IPS-18a (cell line): ENCODE measurements at regions not wholly inside any gene's neighbourhood (a gene's known extent, or its start where the extent isn't known, plus 50 kb on each side); places are given as distances from the start of the nearest gene placed in this dataset.

Experiments
- H3K27ac ChIP-seq: one replicate; pipeline ENCODE4 v1.5.1; 2013; ENCODE audit warnings: low read length
- H3K27me3 ChIP-seq: one replicate; pipeline ENCODE4 v1.6.1; 2013; ENCODE audit warnings: mild to moderate bottlenecking, low read length; ENCODE audit not compliant: control insufficient read depth, insufficient read depth
- H3K36me3 ChIP-seq: one replicate; pipeline ENCODE4 v1.6.1; 2013; ENCODE audit warnings: low read depth, low read length; ENCODE audit not compliant: control insufficient read depth
- H3K4me1 ChIP-seq: one replicate; pipeline ENCODE4 v1.6.1; 2013; ENCODE audit warnings: low read depth, low read length; ENCODE audit not compliant: control insufficient read depth
- H3K4me3 ChIP-seq: one replicate; pipeline ENCODE4 v1.5.1; 2013; ENCODE audit warnings: low read length
- H3K9ac ChIP-seq: one replicate; pipeline ENCODE4 v1.6.1; 2013; ENCODE audit warnings: mild to moderate bottlenecking, low read length, moderate library complexity
- H3K9me3 ChIP-seq: one replicate; pipeline ENCODE4 v1.6.1; 2013; ENCODE audit warnings: low read depth, low read length; ENCODE audit not compliant: control insufficient read depth

- no peaks in the 10 kb centered on the region for H3K27me3 ChIP-seq
Observed at GRCh38 chr2:129732630-129733026, 246.8 kb upstream of the RAB6C start.

GRCh38 chr2:129733041-129733440 lies 246.4 kb upstream of the RAB6C start:
- H3K36me3 ChIP-seq = no peaks in the 10 kb centered on the region
- H3K9me3 ChIP-seq = no peaks in the 10 kb centered on the region
- no peak overlapping the region for H3K4me3 ChIP-seq
- no peak overlapping the region for H3K9ac ChIP-seq
- no peaks in the 10 kb centered on the region for H3K27me3 ChIP-seq
- H3K27ac ChIP-seq = no peak overlapping the region
- no peaks in the 10 kb centered on the region for H3K4me1 ChIP-seq

More at GRCh38 chr2:129732630-129733026, 246.8 kb upstream of the RAB6C start:
- no peak overlapping the region for H3K4me3 ChIP-seq
- no peak overlapping the region for H3K9ac ChIP-seq
- no peaks in the 10 kb centered on the region for H3K36me3 ChIP-seq
- H3K4me1 ChIP-seq = no peaks in the 10 kb centered on the region
- no peaks in the 10 kb centered on the region for H3K9me3 ChIP-seq
- no peak overlapping the region for H3K27ac ChIP-seq

- Histone ChIP-seq H3K27me3 (no peaks in the 10 kb centered on the region), H3K4me3 (no peak overlapping the region), H3K27ac (no peak overlapping the region), H3K4me1 (no peaks in the 10 kb centered on the region), H3K9ac (no peak overlapping the region), H3K36me3 (no peaks in the 10 kb centered on the region), H3K9me3 (no peaks in the 10 kb centered on the region)
Observed at GRCh38 chr2:129733579-129733978, 245.9 kb upstream of the RAB6C start.

DNA sequence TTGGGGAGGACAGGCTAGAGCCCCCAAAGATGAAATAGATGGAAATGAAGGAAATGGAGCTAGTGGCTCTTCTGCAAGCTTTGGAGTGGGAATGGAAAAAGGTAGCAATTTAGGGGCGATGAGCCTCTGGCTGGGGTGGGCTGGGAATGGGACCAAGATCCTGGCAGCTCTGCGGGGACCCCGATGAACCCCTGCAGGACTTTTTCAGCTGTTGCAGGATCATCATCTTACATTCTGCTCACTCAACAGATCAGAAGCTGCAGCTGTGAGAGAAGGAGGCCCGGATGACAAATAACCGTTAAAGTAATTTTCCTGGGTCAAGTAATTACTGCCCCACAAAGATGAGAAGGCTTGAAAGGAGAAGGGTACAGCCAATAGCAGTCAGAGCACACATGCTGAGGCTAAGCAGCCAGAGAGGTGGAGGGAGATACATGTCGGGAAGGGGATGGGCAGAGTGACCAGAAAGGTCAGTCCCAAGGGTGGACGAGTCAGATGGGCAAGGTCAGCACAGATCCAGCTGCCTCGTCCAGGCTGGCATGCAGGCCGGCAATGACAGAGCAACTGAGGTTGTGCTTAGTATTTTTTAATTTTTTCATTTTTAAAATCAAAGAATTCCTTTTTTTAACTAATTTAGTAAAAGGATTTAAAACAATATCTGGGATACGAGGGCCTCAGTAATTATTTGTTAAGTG lies 245.0 kb upstream of the RAB6C start:
- Histone ChIP-seq H3K4me1 (no peaks in the 10 kb centered on the region), H3K27me3 (no peaks in the 10 kb centered on the region), H3K9ac (no peak overlapping the region), H3K27ac (no peak overlapping the region), H3K9me3 (no peaks in the 10 kb centered on the region), H3K36me3 (no peaks in the 10 kb centered on the region), H3K4me3 (no peak overlapping the region)

GRCh38 chr2:129735576-129735975 lies 243.9 kb upstream of the RAB6C start:
- no peak overlapping the region for H3K27ac ChIP-seq
- H3K9ac ChIP-seq = no peak overlapping the region
- H3K9me3 ChIP-seq = no peaks in the 10 kb centered on the region
- no peaks in the 10 kb centered on the region for H3K4me1 ChIP-seq
- H3K4me3 ChIP-seq = no peak overlapping the region
- no peaks in the 10 kb centered on the region for H3K27me3 ChIP-seq
- no peaks in the 10 kb centered on the region for H3K36me3 ChIP-seq

DNA sequence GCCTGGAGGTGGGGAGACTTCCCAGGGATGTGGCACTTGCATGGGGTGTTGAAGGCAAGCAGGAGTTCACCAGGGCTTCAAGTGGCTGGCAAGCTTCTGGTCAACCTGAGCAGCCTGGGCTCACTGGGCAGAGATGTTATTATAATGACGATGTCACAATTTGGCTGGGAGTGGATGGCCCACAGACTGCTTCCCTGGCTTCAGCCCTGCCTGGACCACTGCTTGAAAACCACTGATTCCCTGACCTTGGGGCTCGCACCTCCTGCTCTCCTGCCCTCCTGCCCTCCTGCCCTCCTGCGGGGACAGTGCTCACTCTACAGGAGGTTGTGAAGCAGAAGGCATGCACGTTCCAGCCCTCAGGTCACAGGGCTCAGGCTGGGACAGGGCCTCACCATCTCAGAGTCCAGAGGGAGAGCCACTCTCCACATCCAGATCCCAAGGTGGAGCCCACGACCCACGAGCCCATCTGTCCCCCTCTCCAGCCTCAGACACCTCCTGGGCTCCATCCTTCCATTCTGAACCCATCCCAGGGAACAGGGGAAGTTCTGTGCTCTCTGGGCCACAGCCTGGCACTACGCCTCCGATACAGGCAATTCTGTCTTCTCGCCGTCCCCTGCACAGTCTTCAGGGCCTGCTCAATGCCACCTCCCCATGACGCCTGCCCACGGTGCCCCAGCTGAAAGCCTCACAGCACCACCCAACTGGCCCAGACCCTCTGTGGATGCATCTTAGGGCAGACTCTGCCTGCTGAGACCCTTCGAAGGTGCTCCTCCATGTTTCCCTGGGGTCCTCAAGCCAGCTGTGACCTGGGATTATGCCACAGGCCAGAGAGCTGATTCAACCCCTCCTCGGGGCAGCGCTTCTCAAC lies 241.6 kb upstream of the RAB6C start:
- H3K27me3 ChIP-seq = no peaks in the 10 kb centered on the region
- no peak overlapping the region for H3K9ac ChIP-seq
- no peak overlapping the region for H3K4me3 ChIP-seq
- no peaks in the 10 kb centered on the region for H3K36me3 ChIP-seq
- no peaks in the 10 kb centered on the region for H3K4me1 ChIP-seq
- H3K27ac ChIP-seq = no peak overlapping the region
- no peaks in the 10 kb centered on the region for H3K9me3 ChIP-seq

- H3K9ac ChIP-seq = no peak overlapping the region
- H3K4me3 ChIP-seq = no peak overlapping the region
- no peaks in the 10 kb centered on the region for H3K4me1 ChIP-seq
- no peaks in the 10 kb centered on the region for H3K36me3 ChIP-seq
- H3K27me3 ChIP-seq = no peaks in the 10 kb centered on the region
- H3K9me3 ChIP-seq = no peaks in the 10 kb centered on the region
- H3K27ac ChIP-seq = no peak overlapping the region
Observed at GRCh38 chr2:129738799-129739198, 240.7 kb upstream of the RAB6C start.

- Histone ChIP-seq H3K36me3 (no peaks in the 10 kb centered on the region), H3K9me3 (no peaks in the 10 kb centered on the region), H3K27ac (no peak overlapping the region), H3K9ac (no peak overlapping the region), H3K27me3 (no peaks in the 10 kb centered on the region), H3K4me1 (no peaks in the 10 kb centered on the region), H3K4me3 (no peak overlapping the region)
Observed at GRCh38 chr2:129740504-129740903, 239.0 kb upstream of the RAB6C start.

DNA sequence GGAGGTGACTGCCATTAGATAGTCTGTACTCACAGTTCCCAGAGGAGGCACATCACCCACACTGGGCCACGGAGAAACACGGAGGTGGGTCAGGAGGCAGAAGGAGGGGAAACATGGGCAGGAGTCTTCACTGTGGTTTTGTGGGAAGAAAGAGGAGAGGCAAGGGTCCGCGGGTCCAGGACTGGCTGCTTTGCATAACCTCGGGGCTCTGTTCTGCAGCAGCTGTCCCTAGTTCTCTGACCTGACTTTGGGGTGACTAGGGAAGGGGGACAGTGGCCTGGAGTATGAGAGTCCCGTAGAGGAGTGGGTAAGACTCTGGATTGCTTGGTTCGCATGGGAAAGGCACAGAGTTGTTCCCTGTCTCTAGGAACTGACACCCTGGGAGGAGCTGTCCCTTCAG lies 238.3 kb upstream of the RAB6C start:
- no peaks in the 10 kb centered on the region for H3K9me3 ChIP-seq
- H3K4me1 ChIP-seq = no peaks in the 10 kb centered on the region
- H3K4me3 ChIP-seq = no peak overlapping the region
- H3K27ac ChIP-seq = no peak overlapping the region
- H3K27me3 ChIP-seq = no peaks in the 10 kb centered on the region
- no peaks in the 10 kb centered on the region for H3K36me3 ChIP-seq
- no peak overlapping the region for H3K9ac ChIP-seq

GRCh38 chr2:129741623-129742022 lies 237.8 kb upstream of the RAB6C start:
- H3K4me1 ChIP-seq = no peaks in the 10 kb centered on the region
- no peaks in the 10 kb centered on the region for H3K9me3 ChIP-seq
- no peaks in the 10 kb centered on the region for H3K27me3 ChIP-seq
- H3K9ac ChIP-seq = no peak overlapping the region
- no peak overlapping the region for H3K4me3 ChIP-seq
- H3K36me3 ChIP-seq = no peaks in the 10 kb centered on the region
- no peak overlapping the region for H3K27ac ChIP-seq

GRCh38 chr2:129742415-129743180 lies 236.9 kb upstream of the RAB6C start:
- Histone ChIP-seq H3K9me3 (no peaks in the 10 kb centered on the region), H3K4me1 (no peaks in the 10 kb centered on the region), H3K9ac (no peak overlapping the region), H3K27ac (no peak overlapping the region), H3K36me3 (no peaks in the 10 kb centered on the region), H3K27me3 (no peaks in the 10 kb centered on the region), H3K4me3 (no peak overlapping the region)
